NCI-H748 (cell line): ENCODE measurements at regions not wholly inside any gene's neighbourhood (a gene's known extent, or its start where the extent isn't known, plus 50 kb on each side); places are given as distances from the start of the nearest gene placed in this dataset.
A peak's percentile ranks its signal among the peaks of the same experiment; 100 is the strongest.

Experiments
- DNase-seq: peaks from one replicate; lab custom pipeline; 2025; ENCODE audit not compliant: unreplicated experiment; lab: John Stamatoyannopoulos, UW

DNA sequence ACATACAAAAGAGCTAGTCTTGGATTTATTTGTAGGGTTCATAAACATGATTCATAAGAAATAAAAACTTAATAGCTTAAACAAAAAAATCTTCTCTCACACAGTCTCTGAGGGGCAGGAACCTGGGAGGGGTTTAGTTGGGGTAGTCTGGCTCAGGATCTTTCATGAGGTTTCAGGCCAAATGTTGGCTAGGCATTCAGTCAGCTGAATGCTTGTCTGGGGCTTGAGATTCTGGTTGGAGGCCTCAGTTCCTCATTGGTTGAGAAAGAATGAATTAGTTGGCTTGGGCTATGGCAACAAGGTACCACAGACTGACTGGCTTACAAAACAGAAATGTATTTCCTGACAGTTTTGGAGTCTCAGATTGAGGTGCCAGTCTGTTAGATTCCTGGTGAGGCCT is 74.3 kb downstream of the ANKRD7 start:
- no peak for DNase-seq

DNA sequence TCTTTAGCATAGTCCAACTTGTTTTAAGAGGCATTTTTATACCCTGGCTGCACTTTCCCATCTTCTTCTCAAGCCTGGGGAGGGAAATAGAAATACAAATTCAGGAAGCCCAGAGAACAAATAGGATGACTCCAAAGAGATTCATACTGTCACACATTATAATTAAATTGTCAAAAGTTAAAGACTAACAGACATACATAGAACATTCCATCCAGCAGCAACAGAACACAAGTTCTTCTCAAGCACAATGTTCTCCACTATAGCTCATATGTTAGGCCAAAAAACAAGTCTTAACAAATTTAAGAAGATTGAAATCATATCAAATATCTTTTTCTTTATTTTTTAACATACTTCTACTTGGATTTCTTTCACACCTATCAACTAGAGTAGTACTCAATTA is 75.7 kb downstream of the ANKRD7 start:
- no peak for DNase-seq

DNA sequence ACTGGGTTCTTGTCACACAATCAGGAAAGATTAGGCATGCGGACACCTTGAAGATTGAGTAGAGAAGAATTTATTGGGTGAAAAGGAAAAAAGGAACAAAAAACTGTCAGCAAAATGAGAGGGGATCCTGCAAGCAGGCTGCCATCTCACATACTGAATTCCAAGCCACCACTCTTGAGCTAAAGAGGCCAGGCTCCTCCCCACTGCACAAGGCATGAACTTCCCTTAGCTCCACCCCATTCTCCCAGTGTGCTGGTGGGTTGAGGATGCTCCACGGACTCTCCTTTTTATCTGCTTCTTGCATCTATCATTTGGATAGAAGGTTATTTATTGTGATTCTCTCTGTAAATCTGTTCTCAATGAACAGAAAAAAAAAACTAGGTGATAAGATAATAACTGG is 79.6 kb downstream of the ANKRD7 start:
- DNase-seq = no peak

DNA sequence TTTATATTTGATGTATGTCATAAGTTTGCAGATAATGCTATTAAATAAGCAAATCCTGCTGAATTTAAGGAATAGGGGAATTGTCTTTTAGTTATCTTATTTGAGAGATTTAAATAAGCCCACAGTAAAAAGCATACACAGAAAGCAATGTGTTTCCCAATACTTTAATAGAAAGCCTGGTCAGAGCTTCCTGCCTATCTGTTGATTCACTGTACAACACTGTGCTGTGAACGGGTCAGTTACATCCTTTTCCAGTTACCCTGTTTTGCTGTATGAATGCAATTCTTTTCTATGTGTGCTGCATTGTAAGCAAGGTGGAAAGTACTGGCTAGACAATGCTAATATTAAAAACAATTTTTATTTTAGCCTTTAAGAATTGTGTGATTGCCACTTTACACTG is 81.2 kb downstream of the ANKRD7 start:
- DNase-seq = no peak

DNA sequence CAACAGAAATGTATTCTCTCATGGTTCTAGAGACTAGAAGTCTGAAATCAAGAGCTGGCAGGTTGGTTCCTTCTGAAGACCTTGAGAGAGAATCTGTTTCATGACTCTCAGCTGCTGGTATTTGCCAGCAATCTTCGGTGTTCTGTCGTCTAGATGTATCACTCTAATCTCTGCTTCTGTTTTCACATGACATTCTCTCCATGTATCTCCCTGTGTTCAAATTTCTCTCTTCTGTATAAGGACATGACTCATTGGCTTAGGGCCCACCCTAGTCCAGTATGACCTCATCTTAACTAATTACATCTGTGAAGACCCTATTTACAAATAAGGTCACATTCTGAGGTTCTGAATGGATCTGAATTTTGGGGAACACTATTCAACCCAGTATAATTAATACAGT is 82.3 kb downstream of the ANKRD7 start:
- no peak for DNase-seq

DNA sequence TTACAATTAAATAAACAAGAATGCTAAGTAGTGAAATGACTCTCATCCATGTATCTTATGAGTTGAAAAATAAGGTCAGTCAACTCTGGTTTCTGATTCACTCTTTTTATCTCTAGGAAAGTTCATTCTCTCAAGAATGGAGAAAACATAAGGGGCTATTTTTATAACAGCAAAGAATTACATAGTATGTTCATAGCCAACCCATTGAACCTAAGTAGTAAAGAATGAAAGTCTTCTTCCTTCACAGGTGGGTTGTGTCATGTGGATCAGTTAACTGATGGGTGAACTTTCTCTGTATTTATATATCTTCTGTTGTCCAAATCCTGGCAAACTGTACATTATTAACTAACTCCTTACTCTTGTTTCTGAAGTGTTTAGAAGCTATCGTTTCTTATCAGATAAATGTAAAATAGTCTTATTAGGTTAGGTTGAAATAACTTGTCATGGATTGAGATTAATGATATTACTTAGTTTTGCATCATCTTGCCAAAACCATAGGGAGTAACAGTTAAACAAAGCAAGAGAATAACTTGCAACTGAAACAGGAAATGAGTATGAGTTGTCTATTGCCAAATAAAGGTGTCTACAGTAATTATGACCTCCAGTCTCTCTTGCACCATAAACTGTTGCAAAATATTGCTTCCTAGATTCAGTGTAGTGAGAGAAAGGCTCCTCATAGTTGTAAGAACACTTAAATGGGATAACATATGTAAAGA is 86.8 kb downstream of the ANKRD7 start:
- no peak for DNase-seq

DNA sequence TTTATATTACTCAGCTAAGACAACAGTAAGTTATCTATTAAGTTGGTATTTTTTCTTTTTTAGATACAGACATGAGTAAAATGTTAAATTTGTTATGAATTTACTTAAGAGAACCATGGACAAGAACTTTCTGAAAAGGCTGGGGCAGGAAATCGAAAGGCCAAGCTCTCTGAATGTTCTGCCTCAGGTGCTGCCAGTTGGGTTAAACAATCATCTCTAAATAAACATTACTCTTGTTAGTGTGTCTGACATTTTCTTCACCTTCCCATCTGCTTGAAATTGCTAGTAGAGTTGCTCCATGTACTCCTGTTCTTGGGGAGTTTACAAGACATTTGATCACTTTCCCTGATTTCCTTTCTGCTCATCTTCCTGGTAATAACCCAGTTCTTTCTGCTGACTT is 87.5 kb downstream of the ANKRD7 start:
- peak; percentile 6 for DNase-seq

DNA sequence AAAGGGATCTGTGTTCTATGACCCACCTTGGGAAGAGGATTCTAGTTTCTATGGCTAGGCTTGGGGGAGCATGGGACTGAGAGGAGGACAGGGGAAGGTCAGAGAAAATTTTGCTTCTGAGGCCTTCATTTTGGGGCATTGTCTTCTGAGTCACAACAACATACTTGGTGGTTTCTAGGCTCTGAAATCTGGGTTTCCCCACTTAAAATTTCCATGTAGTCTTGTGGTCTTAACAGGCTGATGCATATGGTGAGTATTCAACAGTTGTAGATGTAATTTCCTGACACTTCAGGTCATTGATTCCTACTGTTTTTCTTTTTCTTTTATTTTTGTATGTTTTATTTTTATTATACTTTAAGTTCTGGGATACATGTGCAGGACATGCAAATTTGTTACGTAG is 88.5 kb downstream of the ANKRD7 start:
- no peak for DNase-seq

DNA sequence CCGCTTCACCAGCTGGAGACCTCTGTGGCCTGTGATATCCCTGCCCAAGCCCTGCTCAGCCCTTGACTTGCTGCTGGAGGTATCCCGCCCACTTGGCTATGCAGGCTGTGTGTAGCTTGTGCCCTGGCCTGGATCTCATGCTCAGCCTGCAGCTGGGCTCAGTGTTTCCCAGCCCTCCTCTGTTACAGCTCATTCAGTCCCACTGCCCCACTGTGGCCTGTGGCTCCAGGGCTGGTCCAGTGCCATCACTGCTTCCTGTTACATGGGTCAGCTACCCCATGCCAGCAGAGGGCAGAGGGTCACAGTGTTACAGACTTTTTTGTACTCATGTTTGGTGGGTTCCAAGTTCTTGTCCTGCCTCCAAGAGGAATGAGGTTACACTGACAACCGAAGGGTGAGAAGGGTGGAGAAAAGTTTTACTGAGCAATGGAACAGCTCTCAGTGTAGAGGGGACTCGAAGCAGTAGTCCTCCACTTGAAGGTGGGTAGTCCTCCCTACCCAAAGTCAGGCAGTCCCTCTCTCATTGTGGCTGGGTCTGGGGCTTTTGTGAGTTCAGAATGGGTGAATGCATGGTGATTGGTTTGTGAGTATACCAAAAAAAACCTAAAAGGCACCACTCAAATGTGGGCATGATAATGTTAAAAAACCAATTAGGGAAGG is 100.4 kb downstream of the ANKRD7 start:
- no peak for DNase-seq

DNA sequence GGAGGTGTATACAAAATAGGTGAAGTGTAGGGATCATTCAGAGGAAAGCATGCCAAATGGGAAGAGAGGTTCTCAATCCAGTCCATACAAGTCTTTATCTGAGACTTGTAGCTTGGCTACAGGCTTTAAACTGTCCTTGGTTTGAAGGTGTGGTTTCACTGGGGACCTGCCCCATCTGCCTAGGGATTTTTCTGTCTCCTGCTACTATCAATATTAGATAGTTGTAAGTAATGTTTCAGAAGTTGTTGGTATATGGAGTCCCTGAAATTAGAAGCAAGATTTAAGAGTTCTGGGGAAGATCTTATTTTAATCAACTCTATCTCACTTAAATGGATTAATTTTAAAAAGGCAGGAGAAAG is 100.9 kb downstream of the ANKRD7 start:
- no peak for DNase-seq

DNA sequence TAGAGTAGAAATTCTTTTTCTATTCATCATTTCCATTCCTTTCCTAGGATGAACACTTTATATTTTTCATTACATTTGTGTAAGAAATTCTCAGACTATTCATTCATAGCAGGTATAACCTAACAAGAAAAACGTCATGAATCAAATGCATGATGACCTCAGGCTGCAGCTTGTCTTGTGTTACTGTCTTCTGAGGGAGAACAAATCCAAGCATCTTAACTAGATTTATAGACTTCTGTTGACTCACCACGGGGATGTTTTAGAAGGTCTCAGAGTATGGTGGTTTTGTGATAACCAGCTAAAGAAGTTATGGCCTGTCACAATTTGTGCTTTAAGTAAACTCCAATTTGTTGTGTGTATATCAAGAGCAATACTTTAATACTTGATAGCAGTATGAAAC is 102.7 kb downstream of the ANKRD7 start:
- DNase-seq = no peak

DNA sequence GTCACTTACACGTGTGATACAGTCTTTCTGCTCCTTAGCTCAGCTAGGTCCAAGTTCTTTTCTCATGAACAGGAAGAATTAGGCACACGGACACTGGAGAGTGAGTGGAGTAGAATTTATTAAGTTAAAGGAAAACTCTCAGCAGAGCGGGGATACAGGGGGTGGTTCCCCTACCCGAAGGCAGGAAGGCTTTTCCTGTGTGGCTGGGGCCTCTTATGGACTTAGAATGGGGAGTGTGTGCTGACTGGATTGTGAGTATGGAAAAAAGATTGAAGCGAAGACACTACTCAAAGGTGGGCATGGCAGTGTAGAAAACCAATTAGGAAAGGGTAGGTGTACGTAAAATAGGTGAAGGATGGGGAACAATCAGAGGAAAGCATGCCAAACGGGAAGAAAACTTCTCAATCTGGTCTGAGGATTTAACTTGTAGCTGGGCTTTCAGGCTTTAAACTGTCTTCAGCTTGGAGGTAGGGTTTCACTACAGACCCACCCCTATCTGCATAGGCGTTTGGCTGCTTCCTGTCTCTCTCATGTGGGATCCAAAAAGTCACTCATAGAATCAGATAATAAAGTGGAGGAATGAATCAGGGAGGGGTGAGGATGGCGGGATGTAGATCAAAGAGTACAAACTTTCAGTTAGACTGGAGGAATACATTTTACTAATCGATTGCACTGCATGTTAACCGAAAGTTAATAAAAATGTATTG is 104.2 kb downstream of the ANKRD7 start:
- no peak for DNase-seq

DNA sequence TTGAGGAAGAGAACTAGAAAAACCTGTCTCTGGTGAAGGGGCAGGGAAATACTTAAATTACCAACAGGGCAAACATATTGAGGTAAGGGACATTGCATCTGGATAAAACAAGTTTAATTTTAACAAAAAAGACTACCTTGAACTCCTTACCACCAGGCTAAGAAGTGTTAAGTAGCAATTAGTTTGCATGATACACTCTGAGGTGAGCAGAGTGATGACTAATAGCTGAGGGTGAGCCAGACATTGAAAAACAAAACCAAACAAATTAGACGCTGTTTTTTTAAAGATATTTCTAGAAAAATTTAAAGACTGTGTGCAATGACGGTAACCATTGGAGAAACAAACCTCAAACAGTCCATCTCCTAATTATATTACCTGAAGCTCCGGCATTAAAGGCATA is 105.9 kb downstream of the ANKRD7 start:
- DNase-seq = no peak

DNA sequence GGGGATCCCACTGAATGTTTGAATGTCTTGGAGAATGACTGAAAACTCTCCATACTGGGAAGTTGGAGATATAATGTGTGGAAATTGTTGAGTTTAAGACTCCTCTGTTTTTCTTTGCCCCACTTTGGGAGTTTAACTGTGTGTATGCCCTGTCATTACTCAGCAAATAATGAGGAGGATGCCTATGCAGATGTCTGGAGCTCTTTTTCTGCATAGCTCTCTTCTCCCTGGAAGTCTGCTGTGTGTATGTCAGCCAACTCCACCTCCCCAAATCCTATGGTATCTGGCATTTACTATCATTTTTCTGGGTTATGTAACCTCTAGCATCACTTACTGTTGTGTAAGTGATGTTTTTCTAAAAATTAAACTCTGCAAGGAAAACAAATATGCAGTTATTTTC is 122.2 kb downstream of the ANKRD7 start:
- no peak for DNase-seq

DNA sequence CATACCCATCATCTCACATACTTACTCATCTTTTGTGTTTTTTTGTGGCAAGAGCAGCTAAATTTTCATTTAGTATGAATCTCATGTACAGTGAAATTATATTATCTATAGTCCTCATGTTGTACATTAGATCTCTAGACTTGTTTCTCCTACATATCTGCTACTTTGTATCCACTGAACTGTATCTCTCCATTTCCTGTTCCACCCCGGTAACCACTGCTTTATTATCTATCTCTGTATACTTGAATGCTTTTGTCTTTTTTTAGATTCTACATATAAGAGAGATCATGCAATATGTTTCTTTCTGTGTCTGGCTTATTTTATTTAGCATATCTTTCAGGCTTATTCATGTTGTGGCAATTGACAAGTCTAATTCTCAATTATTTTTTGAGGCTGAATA is 125.1 kb downstream of the ANKRD7 start:
- no peak for DNase-seq

DNA sequence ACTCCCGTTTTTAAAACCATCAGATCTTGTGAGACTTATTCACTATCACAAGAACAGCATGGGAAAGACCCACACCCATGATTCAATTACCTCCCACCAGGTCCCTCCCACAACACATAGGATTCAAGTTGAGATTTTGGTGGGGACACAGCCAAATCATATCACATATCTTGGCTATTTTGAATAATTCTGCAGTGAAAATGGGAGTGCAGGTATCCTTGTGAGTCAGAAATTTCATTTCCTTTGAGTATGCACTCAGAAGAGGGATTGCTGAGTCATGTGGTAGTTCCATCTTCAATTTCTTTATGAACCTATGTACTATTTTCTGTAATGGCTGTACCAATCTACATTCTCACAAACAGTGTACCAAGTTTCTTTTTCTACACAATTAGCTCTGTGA is 125.8 kb downstream of the ANKRD7 start:
- no peak for DNase-seq

DNA sequence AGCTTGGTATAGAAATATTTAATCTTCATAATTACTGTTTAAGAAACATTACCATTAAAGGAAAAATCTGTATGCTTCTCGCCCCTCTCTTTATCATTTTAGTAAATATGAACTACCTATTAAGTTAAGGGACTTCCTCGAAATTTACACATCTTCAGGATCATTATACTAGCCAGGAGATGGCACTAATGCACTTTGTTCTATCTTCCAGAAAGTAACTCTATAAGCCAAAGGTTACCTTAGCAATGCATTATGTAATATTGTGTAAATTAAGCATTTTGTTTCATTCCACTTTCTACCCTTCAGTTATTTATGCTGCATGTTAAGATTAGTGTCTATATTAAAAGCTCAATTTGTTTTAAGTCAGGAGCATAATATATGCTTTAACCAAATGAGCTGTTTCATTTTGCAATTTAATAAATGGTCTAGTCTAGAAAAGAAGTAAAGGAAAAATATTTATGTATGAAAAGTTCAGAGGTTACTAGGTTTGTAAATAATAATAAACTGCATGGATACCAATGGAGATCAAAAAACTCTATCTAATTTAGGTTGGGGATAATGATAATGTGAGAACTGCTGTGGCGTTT is 128.5 kb downstream of the ANKRD7 start:
- DNase-seq = peak; percentile 69

DNA sequence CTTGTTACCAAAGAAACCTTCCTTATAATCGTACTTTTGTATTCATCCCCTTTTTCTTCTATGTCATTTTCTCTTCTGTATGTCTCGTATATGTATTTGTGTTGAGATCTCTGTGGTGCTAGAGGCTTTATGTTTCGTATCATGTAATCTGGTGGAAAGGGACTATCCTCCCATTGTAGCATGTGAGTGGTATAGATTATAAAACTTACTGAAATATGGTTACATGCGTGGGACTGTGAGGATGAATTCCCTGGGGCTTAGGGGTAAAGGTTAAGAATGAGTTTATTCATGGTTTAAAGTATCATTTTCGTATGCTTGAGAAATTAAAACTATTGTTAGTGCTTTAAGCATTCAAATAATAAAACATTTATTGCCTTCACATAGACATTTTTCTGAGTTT is 141.9 kb downstream of the ANKRD7 start:
- no peak for DNase-seq

DNA sequence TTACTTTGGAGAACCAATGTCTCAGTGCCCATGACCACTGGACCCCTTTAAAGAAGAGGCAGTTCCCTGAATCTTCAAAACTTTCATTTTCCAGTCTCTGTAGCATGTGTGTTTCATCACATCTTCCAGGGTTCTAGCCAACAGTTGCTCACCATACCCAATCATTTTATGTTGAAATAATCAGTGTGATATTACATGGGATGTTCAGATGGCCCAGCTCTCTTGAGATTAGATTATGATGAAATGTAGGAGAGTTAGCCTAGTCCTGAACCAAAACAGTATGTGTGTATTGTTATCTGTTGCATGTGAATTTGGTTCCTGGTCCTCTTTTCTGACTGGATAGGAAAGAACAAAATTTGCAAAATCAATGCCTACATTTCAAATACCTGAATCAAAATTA is 144.5 kb downstream of the ANKRD7 start:
- no peak for DNase-seq

DNA sequence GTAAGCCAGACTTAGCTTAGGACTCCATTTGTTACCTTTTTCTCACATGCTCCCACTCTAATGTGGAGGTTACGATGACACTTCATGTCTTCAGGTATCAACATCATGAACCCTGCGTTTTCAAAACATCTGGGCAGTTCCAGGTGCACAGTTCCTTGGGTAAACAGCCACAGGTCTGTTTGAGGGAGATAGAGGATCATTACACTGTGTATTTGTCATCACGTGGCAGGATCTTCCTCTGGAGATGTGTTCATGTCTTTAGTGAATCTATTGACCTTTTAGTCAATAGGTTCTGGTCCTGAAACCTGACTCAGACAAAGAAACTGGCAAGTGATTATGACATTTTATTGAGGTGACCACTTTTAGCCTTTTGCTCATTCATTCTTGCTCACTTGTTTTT is 145.5 kb downstream of the ANKRD7 start:
- peak; percentile 12 for DNase-seq

DNA sequence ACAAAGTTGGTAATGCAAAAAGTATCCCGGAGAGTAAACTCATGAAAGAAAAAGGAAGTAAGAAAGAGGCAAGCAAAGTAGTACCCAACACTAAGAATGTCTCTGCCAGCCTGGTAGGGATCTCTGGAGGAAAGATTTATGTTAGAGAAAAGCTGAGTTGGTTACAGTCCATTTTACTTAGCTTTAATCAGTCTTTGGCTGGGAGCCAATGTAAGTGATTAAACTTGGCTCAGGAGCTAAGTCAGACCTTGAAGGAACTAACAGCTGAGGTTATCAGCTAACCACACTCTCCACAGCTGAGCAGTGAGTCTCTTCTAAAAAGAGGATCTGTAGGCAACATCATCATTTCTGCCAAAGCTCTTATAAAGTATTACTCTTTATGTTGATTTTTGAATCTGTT is 148.0 kb downstream of the ANKRD7 start:
- DNase-seq = no peak

DNA sequence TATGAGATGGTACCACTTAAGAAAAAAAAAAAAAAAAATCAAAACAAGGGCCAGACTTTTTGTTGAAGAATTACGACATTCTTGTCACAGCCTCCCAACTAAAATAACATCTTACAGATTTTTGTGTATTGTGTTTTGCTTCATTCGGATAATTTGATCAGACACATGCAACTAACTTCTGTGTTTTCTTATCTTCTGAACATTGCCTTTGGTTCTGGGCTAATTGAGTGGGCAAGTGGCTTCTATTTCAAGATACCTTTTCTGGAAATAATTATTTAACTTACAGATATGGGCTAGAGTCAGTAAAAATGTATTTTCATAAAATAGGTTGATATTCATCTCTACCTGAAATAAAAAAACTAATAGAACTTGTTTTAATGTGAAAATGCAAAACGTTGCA is 165.1 kb downstream of the ANKRD7 start:
- no peak for DNase-seq
